Heart left ventricle (tissue), 16 donors: ENCODE measurements at regions not wholly inside any gene's neighbourhood (a gene's known extent, or its start where the extent isn't known, plus 50 kb on each side); places are given as distances from the start of the nearest gene placed in this dataset.

Experiments
- ATAC-seq, 4 donors: fragments of 200-7000 bp; cut with Tn5 transposase; one replicate each; pipeline ENCODE4 v1.9.1; 2020 to 2022; ENCODE audit warnings: moderate library complexity in 4 of 4, mild to moderate bottlenecking in 3 of 4, moderate number of reproducible peaks in 1 of 4
- DNase-seq, 5 donors: peaks; one replicate each; pipeline ENCODE4 v3.0.0-alpha.2; 2020
- H3K27ac ChIP-seq, 12 donors: fragments of 200-600 bp; sonication (generic) in 4 of 12; one replicate each; pipeline versions ENCODE4 v1.5.0 to v1.8.0; 2016 to 2022; ENCODE audit warnings: mild to moderate bottlenecking in 2 of 12
- H3K27me3 ChIP-seq, 9 donors: fragments of 200-600 bp; sonication (generic) in 2 of 9; one replicate each; pipeline versions ENCODE4 v1.5.1 to v1.8.0; 2016 to 2022; ENCODE audit warnings: mild to moderate bottlenecking in 3 of 9
- H3K36me3 ChIP-seq, 9 donors: fragments of 200-600 bp; sonication (generic) in 2 of 9; one replicate each; pipeline versions ENCODE4 v1.5.0 to v1.8.0; 2018 to 2022; ENCODE audit warnings: mild to moderate bottlenecking in 2 of 9
- H3K4me1 ChIP-seq, 12 donors: fragments of 200-600 bp; sonication (generic) in 4 of 12; one replicate each; pipeline versions ENCODE4 v1.5.0 to v1.8.0; 2016 to 2022; ENCODE audit warnings: mild to moderate bottlenecking in 3 of 12
- H3K4me3 ChIP-seq, 12 donors: fragments of 200-600 bp; sonication (generic) in 4 of 12; one replicate each; pipeline versions ENCODE4 v1.5.0 to v1.8.0; 2017 to 2022; ENCODE audit warnings: mild to moderate bottlenecking in 9 of 12, moderate library complexity in 4 of 12
- H3K9me3 ChIP-seq, 12 donors: fragments of 200-600 bp; sonication (generic) in 4 of 12; one replicate each; pipeline versions ENCODE4 v1.5.0 to v1.8.0; 2016 to 2022; ENCODE audit warnings: mild to moderate bottlenecking in 1 of 12
- CTCF ChIP-seq, 12 donors: fragments of 200-600 bp; sonication (generic) in 4 of 12; IDR thresholded peaks; one replicate each; pipeline versions ENCODE4 v1.5.0 to v1.8.0; 2018 to 2022; ENCODE audit warnings: antibody characterized with exemption in 12 of 12, mild to moderate bottlenecking in 5 of 12
- POLR2A ChIP-seq, 2 donors: fragments of 450-650 bp; IDR thresholded peaks; one replicate each; pipeline ENCODE4 v1.6.1; 2017; ENCODE audit warnings: antibody characterized with exemption in 2 of 2, mild to moderate bottlenecking in 2 of 2, moderate library complexity in 2 of 2
- WGBS, 4 donors: extraction: QIAGEN DNeasy Blood & Tissue Kit in 2 of 4; methylation state at CpG; one replicate each; pipeline versions ENCODE4 v1.1.5 to v1.1.7; 2013 to 2018; 5-methylcytosine and 5-hydroxymethylcytosine counted together
- intact Hi-C, 10 donors: fragments of 100-400 bp; cut with DNase I; formaldehyde crosslinking; loops; one replicate each; pipeline versions ENCODE4 v1.11.1 to v1.14.2; 2022
- donor health status: ischemic (EF 13 %, LVEDD 7.1; RV severe dilation, severe dysfunction).
- donor health status: healthy with polysubstance abuse.
- donor health status: DM: no; HTN: yes; CAD: no.
- donor health status: DM: no; HTN: no; CAD: no.
- donor health status: ischemic (EF 25% LVEDD 6.9; RV normal size, moderate dysfunction).
- donor health status: ischemic (EF 25% LVEDD 5.7; RV mildly dilated, moderate dysfunction).
- donor health status: healthy.
- donor health status: DM: yes; HTN: yes; CAD: no.
- donor health status: ischemic (EF 35%, LVEDD 5.7; RV mildly dilated, moderate dysfunction).
- donor health status: nonischemic (EF 11% LVEDD 7.7; RV severe dilation, severe dysfunction).
- donor health status: DM: yes; HTN: yes; CAD: no.
- donor health status: PGD.
- donor health status: ischemic (EF 29% LVEDD 5.4; RV normal size, mild dysfunction).
- donor health status: nonischemic (EF 23%, LVEDD 6.1; RV moderate dilation, normal function).

GRCh38 chr10:44567471-44567870 lies 182.6 kb upstream of the CXCL12 start:
- H3K4me1 ChIP-seq = peaks cover 0 to 20% (median 4%) of the 10 kb centered on the region in 12 donors
- no peaks in the 10 kb centered on the region for H3K9me3 ChIP-seq
- no peaks in the 10 kb centered on the region for H3K27me3 ChIP-seq
- H3K27ac ChIP-seq = no peak overlapping the region
- no peak for DNase-seq
- no peaks in the 10 kb centered on the region for H3K36me3 ChIP-seq
- no peak for TF ChIP-seq POLR2A (IDR thresholded peaks at IDR 0.05)
- intact Hi-C loops = no loop called here
- WGBS, 4 donors = 39 to 56% (median 45%) methylated on average over 1 of the region's 1 CpG
- no peak for ATAC-seq
- H3K4me3 ChIP-seq = no peak overlapping the region

DNA sequence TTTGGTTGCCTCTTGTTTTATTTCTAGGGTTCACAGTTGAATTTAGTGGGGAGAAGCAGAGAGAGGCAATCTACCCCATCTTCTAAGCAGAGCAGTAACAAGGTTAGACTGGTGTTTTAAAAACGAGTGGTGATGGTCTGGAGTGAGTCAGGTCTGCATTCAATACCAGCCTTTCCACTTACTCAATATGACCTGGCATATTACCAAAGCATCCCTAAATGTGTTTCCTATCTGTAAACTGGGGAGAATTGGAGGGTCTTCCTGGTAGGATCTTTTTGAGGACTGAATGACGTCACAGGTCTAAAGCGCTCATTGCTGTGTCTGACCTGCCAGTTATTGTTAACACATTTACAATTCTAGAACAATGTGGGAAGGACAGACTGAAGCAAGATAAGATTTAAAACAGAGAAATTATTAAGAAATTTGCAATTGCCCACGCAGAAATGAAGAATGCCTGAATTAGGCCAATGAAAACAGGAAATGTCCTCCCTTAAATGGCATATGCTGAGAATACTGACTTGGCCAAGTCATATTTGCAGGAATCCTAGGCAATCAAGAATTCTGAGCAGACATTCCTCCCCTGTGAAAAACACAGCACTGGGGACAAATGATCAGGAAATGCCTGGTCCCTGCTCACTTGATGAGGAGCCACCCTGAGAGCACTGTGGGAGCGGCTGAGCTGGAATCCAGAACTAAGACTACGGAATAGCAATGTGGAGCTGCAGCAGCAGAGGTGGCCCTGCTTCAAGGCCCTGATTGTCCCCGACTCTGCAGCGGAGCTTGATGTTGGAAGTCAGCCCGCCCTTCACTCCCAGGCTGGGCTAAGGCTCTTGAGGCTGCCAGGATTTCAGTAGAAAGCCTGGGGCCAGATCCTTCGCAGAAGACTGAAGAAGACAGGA lies 184.5 kb upstream of the CXCL12 start:
- intact Hi-C loops = no loop called here
- peaks cover 0 to 20% (median 4%) of the 10 kb centered on the region in 12 donors for H3K4me1 ChIP-seq
- H3K36me3 ChIP-seq = no peaks in the 10 kb centered on the region
- H3K4me3 ChIP-seq = no peak overlapping the region
- 36 to 60% (median 43%) methylated on average over 9 to 10 of the region's 10 CpGs for WGBS, 4 donors
- no peaks in the 10 kb centered on the region for H3K27me3 ChIP-seq
- peak overlapping the region in 8 of 12 donors; percentile 35 to 61 (median 40) for H3K27ac ChIP-seq
- no peak for TF ChIP-seq POLR2A (IDR thresholded peaks at IDR 0.05)
- no peak for TF ChIP-seq CTCF (IDR thresholded peaks at IDR 0.05)
- H3K9me3 ChIP-seq = no peaks in the 10 kb centered on the region
- ATAC-seq (peak; percentile 57 to 91 (median 80)), DNase-seq (peak in 4 of 5 donors; percentile 44 to 64 (median 58))

GRCh38 chr10:44571701-44572100 lies 186.8 kb upstream of the CXCL12 start:
- Histone ChIP-seq H3K9me3 (no peaks in the 10 kb centered on the region), H3K27me3 (no peaks in the 10 kb centered on the region), H3K36me3 (no peaks in the 10 kb centered on the region), H3K4me1 (peaks cover 0 to 20% (median 4%) of the 10 kb centered on the region in 12 donors), H3K4me3 (no peak overlapping the region), H3K27ac (no peak overlapping the region)
- 86 to 92% (median 89%) methylated on average over 6 of the region's 6 CpGs for WGBS, 4 donors
- TF ChIP-seq POLR2A (IDR thresholded peaks at IDR 0.05) (no peak), CTCF (IDR thresholded peaks at IDR 0.05) (no peak)
- intact Hi-C loops = no loop called here
- no peak for DNase-seq
- ATAC-seq = no peak

- no peak overlapping the region for H3K27ac ChIP-seq
- WGBS, 4 donors = 84 to 93% (median 92%) methylated on average over 6 of the region's 6 CpGs
- H3K36me3 ChIP-seq = no peaks in the 10 kb centered on the region
- no peaks in the 10 kb centered on the region for H3K27me3 ChIP-seq
- H3K4me3 ChIP-seq = no peak overlapping the region
- H3K9me3 ChIP-seq = no peaks in the 10 kb centered on the region
- ATAC-seq = no peak
- TF ChIP-seq POLR2A (IDR thresholded peaks at IDR 0.05) (no peak), CTCF (IDR thresholded peaks at IDR 0.05) (no peak)
- peaks cover 0 to 23% (median 4%) of the 10 kb centered on the region in 12 donors for H3K4me1 ChIP-seq
- intact Hi-C loops = no loop called here
- DNase-seq = no peak
Observed at GRCh38 chr10:44572146-44572545, 187.2 kb upstream of the CXCL12 start.
